ENCODE measurements at regions not wholly inside any gene's neighbourhood (a gene's known extent, or its start where the extent isn't known, plus 50 kb on each side); places are given as distances from the start of the nearest gene placed in this dataset.

DNA sequence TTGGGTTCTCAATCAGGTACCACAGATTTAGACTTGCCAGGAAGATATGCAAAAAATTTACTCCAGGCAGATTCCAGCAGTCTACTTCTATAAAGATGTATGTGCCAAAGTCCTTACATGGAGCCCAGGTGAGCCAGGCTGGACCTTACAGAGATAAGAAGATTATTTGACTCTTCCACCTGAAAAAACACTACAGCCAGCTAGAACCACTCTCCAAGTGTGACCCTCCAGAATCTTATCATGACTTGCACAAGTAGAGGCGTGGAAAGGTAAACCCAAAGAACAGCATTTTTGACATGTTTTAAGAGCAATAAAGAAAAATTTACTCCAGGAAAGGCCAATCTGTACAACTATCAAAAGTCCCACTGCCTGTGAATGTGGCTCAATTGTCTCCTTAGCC, 146.8 kb upstream of the DPT start:
- H3K27me3 Mint-ChIP-seq (ENCODE audit: low read depth, unreplicated experiment), result no peaks in the 10 kb centered on the region
- Histone ChIP-seq H3K4me1 (ENCODE audit: insufficient read depth, low read length) (no peaks in the 10 kb centered on the region), H3K27ac (ENCODE audit: low read depth, low read length) (no peak overlapping the region), H3K36me3 (ENCODE audit: insufficient read depth, low read length) (no peaks in the 10 kb centered on the region), H4K20me1 (ENCODE audit: insufficient read depth, low read length) (no peaks in the 10 kb centered on the region), H2AFZ (ENCODE audit: low read depth, low read length) (no peak overlapping the region), H3K9ac (ENCODE audit: low read length) (no peak overlapping the region), H3K4me3 (ENCODE audit: insufficient read depth, low read depth, low read length) (no peak overlapping the region), H3K9me3 (ENCODE audit: insufficient read depth, low read depth, low read length) (no peaks in the 10 kb centered on the region), H3K27me3 (ENCODE audit: insufficient read depth, low read length) (no peaks in the 10 kb centered on the region), H3K4me2 (ENCODE audit: low read length) (no peak overlapping the region), H3K79me2 (ENCODE audit: insufficient read depth, low read length) (no peaks in the 10 kb centered on the region)
- H3K4me3 Mint-ChIP-seq (ENCODE audit: unreplicated experiment), result no peak overlapping the region
- no peaks in the 10 kb centered on the region for H3K36me3 Mint-ChIP-seq (ENCODE audit: low read depth, unreplicated experiment)
- DNase-seq (ENCODE audit: low read depth) (no peak), FAIRE-seq (no peak)
- no peaks in the 10 kb centered on the region for H3K4me1 Mint-ChIP-seq (ENCODE audit: low read depth, unreplicated experiment)
- H3K27ac Mint-ChIP-seq (ENCODE audit: unreplicated experiment), result no peak overlapping the region
- no peak for TF ChIP-seq EZH2 (IDR thresholded peaks at IDR 0.05; ENCODE audit: insufficient read depth, low read length)
- TF ChIP-seq, protein P1, sequence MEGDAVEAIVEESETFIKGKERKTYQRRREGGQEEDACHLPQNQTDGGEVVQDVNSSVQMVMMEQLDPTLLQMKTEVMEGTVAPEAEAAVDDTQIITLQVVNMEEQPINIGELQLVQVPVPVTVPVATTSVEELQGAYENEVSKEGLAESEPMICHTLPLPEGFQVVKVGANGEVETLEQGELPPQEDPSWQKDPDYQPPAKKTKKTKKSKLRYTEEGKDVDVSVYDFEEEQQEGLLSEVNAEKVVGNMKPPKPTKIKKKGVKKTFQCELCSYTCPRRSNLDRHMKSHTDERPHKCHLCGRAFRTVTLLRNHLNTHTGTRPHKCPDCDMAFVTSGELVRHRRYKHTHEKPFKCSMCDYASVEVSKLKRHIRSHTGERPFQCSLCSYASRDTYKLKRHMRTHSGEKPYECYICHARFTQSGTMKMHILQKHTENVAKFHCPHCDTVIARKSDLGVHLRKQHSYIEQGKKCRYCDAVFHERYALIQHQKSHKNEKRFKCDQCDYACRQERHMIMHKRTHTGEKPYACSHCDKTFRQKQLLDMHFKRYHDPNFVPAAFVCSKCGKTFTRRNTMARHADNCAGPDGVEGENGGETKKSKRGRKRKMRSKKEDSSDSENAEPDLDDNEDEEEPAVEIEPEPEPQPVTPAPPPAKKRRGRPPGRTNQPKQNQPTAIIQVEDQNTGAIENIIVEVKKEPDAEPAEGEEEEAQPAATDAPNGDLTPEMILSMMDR (IDR thresholded peaks at IDR 0.05; ENCODE audit: insufficient read depth, low read depth, low read length), result no peak
- no peaks in the 10 kb centered on the region for H3K9me3 Mint-ChIP-seq (ENCODE audit: unreplicated experiment)

DNA sequence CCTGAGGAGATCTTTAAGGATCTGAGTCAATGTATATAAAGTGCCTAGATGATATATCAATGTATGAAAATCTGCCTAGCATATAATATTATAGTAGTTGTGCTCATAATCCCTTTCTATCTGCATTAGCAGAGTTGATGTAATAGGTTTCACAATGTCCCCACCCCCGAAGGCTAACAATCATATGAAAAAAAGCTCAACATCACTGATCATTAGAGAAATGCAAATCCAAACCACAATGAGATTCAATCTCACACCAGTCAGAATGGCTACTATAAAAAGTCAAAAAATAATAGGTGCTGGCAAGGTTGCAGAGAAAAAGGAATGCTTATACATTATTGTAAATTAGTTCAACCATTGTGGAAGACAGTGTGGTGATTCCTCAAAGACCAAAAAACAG, 147.8 kb upstream of the DPT start:
- no peaks in the 10 kb centered on the region for H3K4me1 ChIP-seq (ENCODE audit: insufficient read depth, low read length)
- no peak overlapping the region for H3K4me3 ChIP-seq (ENCODE audit: insufficient read depth, low read depth, low read length)
- no peaks in the 10 kb centered on the region for H3K9me3 Mint-ChIP-seq (ENCODE audit: unreplicated experiment)
- no peaks in the 10 kb centered on the region for H3K36me3 ChIP-seq (ENCODE audit: insufficient read depth, low read length)
- no peak overlapping the region for H3K9ac ChIP-seq (ENCODE audit: low read length)
- H3K27me3 ChIP-seq (ENCODE audit: insufficient read depth, low read length), result no peaks in the 10 kb centered on the region
- H3K4me3 Mint-ChIP-seq (ENCODE audit: unreplicated experiment), result no peak overlapping the region
- no peak for TF ChIP-seq EZH2 (IDR thresholded peaks at IDR 0.05; ENCODE audit: insufficient read depth, low read length)
- TF ChIP-seq, protein P1 (IDR thresholded peaks at IDR 0.05; ENCODE audit: insufficient read depth, low read depth, low read length), result no peak
- no peak overlapping the region for H3K27ac Mint-ChIP-seq (ENCODE audit: unreplicated experiment)
- no peak overlapping the region for H3K4me2 ChIP-seq (ENCODE audit: low read length)
- no peaks in the 10 kb centered on the region for H3K79me2 ChIP-seq (ENCODE audit: insufficient read depth, low read length)
- DNase-seq (ENCODE audit: low read depth) (no peak), FAIRE-seq (no peak)
- H4K20me1 ChIP-seq (ENCODE audit: insufficient read depth, low read length), result no peaks in the 10 kb centered on the region
- H3K27me3 Mint-ChIP-seq (ENCODE audit: low read depth, unreplicated experiment), result no peaks in the 10 kb centered on the region
- no peak overlapping the region for H2AFZ ChIP-seq (ENCODE audit: low read depth, low read length)
- no peaks in the 10 kb centered on the region for H3K4me1 Mint-ChIP-seq (ENCODE audit: low read depth, unreplicated experiment)
- H3K9me3 ChIP-seq (ENCODE audit: insufficient read depth, low read depth, low read length), result no peaks in the 10 kb centered on the region
- H3K27ac ChIP-seq (ENCODE audit: low read depth, low read length), result no peak overlapping the region
- H3K36me3 Mint-ChIP-seq (ENCODE audit: low read depth, unreplicated experiment), result no peaks in the 10 kb centered on the region

DNA sequence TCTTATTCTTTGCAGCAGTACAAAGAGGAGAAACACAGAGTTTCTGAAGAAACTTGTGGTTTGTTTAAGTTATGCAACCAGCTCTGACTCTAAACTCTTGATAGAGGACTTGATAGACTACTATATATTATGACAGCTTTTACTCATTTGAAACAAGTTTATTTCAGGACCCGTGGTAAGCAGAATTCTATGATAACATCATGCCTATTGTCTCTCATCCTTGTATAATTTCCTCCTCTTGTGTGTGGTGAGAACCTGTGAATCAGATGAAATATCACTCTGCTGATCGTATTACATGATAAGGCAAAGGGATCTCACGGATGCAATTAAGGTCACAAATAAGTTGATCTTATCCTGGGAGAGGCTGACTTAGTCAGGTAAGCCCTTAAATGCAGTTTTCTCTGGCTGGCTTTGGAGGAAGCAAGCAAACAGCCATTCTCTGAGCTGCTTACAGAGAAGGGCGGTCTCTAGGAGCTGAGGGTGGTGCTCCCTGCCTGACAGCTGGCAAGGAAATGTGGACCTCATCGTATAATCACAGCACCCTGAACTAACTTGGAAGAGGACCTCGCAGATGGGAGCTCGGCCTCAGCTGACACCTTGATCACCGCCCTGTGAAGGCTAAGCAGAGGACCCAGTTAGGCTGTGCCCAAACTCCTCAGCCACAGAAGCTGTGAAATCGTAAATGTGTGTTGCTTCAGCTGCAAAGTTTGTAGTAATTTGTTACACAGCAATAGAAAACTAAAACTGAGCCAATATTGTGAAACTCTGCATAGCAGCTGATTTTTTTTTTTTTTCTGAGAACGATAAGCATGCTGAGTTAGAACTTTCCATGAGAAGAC, 151.1 kb upstream of the DPT start:
- H3K9me3 Mint-ChIP-seq (ENCODE audit: unreplicated experiment), result peaks cover 9% of the 10 kb centered on the region
- no peaks in the 10 kb centered on the region for H3K36me3 Mint-ChIP-seq (ENCODE audit: low read depth, unreplicated experiment)
- Histone ChIP-seq H2AFZ (ENCODE audit: low read depth, low read length) (no peak overlapping the region), H3K9me3 (ENCODE audit: insufficient read depth, low read depth, low read length) (no peaks in the 10 kb centered on the region), H3K79me2 (ENCODE audit: insufficient read depth, low read length) (no peaks in the 10 kb centered on the region), H3K9ac (ENCODE audit: low read length) (no peak overlapping the region), H4K20me1 (ENCODE audit: insufficient read depth, low read length) (no peaks in the 10 kb centered on the region), H3K4me1 (ENCODE audit: insufficient read depth, low read length) (no peaks in the 10 kb centered on the region), H3K27ac (ENCODE audit: low read depth, low read length) (no peak overlapping the region), H3K4me3 (ENCODE audit: insufficient read depth, low read depth, low read length) (no peak overlapping the region), H3K27me3 (ENCODE audit: insufficient read depth, low read length) (no peaks in the 10 kb centered on the region), H3K36me3 (ENCODE audit: insufficient read depth, low read length) (no peaks in the 10 kb centered on the region), H3K4me2 (ENCODE audit: low read length) (no peak overlapping the region)
- no peak for TF ChIP-seq EZH2 (IDR thresholded peaks at IDR 0.05; ENCODE audit: insufficient read depth, low read length)
- H3K4me3 Mint-ChIP-seq (ENCODE audit: unreplicated experiment), result no peak overlapping the region
- no peak overlapping the region for H3K27ac Mint-ChIP-seq (ENCODE audit: unreplicated experiment)
- no peak for FAIRE-seq
- no peaks in the 10 kb centered on the region for H3K27me3 Mint-ChIP-seq (ENCODE audit: low read depth, unreplicated experiment)
- DNase-seq (ENCODE audit: low read depth), result no peak
- no peaks in the 10 kb centered on the region for H3K4me1 Mint-ChIP-seq (ENCODE audit: low read depth, unreplicated experiment)

Measured in astrocyte (in vitro differentiated cells and primary cell).